ENCODE measurements at regions not wholly inside any gene's neighbourhood (a gene's known extent, or its start where the extent isn't known, plus 50 kb on each side); places are given as distances from the start of the nearest gene placed in this dataset.
"Not testable (repeated sequence)": the region's sequence is repeated elsewhere in the genome, so short reads cannot be mapped to it uniquely, and the experiment has no call there.

DNA sequence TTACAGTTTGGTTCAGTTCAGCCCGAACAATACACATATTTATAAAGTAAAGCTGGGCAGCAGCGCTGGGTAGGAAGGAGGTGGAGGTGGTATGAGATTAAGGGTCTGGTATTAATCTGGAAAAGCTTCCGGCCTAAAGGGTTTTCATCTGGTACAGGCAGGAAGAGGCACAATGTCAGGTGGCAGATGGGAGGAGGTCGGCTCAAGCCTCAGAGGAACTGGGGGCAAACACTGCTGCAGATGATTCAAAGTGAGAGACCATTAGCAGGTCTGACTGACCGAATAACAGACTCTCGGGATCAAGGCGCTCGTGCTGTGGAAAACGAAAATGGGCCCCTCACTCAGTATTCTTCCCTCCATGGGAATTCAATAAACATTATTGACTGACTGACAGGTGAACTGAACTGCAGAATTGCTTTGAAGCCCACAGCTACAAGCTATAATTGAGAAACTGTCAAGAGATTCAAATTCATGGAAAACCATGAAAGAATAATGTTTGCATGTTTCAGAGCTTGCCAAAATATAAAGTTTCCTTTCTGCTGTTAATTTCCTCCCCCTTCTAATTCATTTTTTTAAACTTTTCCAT lies 75.3 kb downstream of the TMEM167A start:
- DNase-seq (ENCODE audit: low read depth in 2 of 2), result no peak

DNA sequence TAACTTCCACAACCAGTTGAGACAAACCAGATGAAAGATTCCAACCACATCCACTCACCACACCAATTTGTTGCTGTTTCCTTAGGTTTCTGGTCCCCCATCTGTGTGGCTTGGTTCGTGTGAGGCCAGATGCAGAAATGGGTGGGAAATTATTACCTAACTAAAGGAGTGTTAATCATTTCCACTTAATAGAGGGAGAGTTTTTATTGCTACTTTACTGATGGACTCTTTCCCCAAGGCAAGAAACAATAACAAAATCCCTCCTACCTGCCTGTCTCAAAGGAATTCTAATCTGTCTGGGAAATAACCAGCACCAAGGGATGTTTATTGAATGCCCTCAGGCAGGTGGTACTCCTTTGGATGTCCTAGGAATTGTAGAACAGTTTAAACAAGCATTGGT lies 76.3 kb downstream of the TMEM167A start:
- DNase-seq (ENCODE audit: low read depth in 2 of 2), result no peak

DNA sequence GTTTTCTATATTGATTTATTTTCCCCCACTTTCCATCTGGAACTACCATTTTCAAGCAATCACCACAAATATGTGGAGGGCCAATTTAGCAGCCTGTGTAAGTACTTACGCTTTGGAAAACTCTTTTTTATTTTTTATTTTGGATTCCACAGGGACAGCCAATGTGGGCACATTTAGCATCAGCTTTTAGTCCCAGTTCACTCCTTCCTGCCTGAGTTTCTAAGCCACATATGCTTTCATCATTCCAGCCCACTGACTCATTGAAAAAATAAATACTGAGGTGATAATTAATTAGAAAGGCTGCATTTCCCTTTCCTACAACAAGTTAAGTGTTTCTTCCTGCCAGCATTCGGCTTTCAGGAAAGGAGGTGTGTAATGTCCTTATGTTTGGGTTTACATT lies 76.8 kb downstream of the TMEM167A start:
- no peak for DNase-seq (ENCODE audit: low read depth in 2 of 2)

DNA sequence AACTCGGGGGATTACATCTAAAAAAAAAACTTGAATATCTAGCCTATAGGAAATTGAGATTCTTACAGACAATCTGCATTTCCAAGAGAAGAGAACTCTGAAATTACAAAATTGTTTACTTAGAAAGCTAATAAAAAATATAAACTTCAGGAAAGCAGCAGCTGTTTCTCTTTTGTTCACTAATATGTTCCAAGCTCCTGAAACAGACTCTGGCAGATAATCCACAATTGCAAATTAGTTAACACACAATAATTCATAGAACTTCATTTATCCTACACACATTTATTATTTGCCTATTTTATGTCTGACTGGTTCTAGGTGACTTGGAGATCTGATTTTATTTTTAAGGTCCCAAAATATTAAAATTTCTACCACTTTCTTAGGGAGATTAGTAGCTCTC lies 83.8 kb downstream of the TMEM167A start:
- no peak for DNase-seq (ENCODE audit: low read depth in 2 of 2)

DNA sequence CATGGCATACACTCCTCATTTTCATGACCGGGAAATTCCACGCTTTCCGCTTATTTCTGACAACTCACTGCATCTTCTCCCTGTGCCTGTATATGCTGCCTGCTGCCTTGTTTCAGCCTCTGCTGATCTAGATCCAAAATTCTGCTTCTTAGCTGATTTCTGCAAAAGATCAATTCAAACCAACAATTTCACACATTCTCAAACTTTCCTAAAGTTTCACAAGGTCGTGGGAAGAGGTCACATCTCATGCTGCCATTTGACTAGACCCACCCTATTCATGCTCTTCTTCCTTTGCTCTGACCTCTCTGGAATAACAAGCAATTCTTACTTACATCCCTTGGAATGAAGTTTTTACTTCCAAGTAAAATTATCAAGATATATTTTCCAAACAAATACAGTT lies 84.5 kb downstream of the TMEM167A start:
- no peak for DNase-seq (ENCODE audit: low read depth in 2 of 2)

DNA sequence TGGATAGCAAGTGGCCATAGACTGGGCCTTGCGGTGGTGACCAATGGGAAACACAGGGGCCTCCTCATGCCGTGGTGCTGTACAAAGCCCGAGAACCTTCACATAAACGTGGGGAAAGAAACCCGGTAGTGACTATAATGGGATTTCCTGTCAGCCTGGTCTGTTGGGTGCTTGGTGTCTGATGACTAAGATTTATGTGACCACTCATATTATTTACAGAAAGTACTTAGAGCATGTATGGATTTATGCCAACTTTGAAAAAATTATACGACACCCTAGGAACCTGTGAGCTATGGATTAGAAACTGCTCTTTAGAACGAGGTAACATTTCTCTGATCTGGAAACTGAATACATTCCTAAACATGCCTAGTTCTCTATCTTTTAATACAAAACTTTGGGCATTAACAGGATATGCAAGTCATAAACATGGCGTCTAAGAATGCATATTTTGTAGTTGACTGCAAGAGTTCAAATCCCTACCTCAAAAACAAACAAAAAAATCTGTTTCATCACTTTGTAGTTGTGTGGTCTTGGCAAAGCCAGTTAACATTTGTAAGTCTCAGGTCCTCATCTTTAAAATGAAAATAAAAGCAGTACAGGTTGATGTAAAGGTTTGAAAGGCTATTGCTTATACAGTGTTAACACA lies 85.4 kb downstream of the TMEM167A start:
- DNase-seq (ENCODE audit: low read depth in 2 of 2), result no peak

DNA sequence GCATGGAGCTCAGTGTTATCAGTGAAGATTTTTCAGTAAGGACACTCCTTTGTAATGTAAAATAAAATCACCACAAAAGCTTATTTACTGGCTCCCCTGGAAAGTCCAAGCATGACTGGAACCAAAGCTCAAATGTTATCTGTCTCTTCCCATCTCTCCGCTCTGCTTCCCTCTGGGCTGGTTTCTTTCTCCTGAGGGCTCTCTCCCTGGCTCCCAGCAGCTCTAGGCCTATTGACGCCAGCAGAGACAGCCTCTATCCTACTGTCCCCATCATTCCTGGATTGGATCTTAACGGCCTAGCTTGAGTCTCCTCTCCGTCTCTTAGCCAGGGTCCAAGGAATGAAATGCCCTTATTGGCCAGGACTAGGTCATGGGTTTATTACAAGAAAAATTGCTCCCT lies 86.1 kb downstream of the TMEM167A start:
- DNase-seq (ENCODE audit: low read depth in 2 of 2), result no peak

DNA sequence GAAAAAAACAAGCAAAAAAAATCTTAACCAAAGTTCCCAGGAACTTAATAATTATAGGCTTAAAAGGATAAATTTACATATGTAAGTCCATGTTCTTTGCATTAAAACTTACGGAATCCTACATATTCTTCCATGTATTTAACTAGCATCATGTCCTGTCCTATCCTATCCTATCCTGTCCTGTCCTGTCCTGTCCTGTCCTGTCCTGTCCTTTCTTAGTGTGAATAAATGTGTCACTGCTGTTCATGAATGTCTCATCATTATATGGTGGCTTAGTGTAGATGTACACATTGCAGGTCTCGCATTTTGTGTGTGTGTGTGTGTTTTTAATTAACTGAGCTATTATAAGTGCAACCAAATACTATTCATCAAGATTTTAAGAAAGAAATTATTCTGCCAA lies 90.0 kb downstream of the TMEM167A start:
- no peak for DNase-seq (ENCODE audit: low read depth in 2 of 2)

DNA sequence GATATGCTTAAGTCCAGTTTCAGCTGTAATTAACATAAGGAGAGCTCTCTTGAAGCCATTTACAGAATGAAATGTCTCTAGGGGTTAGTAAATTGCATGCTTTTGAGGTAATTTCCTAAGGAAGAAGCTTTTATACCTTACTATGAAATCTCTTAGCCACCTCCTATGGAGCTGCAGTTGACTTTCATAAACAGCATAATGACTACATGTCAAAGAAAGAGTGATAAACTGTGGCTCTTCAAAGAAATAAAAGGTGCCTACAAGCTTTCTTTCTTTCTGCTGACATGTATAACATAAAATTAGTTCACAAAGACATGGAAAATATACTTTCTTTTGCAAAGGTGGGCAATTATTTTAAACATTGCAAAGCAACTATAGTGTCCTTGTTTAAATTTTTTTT lies 90.8 kb downstream of the TMEM167A start:
- no peak for DNase-seq (ENCODE audit: low read depth in 2 of 2)

DNA sequence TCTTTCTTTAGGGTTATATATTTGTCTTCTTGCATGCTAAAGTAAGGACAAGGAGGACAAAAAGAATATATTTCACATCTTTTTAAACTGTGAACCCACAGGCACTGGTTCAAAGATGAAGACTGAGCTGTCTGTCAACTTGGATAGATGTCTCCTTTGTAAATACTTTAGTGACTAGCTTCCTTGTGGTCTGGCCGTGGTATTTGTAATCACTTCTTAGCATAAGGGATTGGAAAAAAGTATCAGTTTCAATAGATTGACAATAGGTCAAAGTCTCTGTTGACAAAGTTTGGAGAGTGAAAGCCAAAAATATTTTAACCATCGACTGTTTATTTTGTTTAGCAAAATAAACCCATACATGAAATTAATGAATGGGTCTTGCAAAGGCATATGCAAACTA lies 91.4 kb downstream of the TMEM167A start:
- no peak for DNase-seq (ENCODE audit: low read depth in 2 of 2)

DNA sequence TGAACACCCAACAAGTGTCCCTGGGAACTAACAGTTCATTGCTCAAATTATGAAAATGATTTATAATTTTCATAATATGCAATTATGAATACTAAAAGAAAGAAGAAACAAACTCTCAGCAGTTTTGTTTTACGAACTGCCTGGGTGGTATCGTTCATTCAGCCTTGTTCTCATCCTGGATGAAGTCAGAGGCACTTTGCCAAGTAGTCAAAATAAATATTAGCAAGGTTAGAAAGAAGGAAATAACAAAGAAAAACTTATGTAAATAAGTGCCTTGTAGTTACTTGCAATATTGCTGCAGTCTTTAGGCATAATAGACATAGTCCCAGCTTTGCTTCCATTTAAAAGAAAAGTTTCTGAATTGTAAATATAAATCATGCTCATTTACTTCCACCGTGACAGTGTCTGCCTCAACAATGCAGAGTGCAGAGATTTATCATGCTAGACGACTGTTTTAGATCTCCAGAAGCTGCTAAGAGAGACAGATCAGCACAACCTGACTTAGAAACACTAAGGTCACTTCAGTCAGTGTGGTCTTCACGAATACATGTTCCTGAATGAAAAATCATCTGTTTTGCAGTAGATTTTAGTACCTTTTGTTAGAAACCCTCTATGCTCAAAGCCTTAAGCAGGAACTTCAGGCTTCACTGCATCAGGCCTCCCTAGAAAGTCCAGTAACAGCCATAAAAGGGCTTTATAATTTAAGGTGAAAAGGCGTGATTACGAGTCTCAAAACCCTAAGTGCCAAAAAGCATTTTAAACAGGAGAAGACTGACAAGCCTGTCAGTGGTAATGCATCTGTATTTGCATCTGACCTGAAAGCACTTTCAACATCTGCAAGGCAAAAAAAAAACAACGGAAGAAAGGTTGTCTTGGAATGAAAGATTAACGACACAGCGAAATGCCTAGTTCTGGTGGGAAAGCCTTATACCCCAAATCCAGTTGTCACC lies 92.1 kb downstream of the TMEM167A start:
- DNase-seq (ENCODE audit: low read depth in 2 of 2), result no peak

DNA sequence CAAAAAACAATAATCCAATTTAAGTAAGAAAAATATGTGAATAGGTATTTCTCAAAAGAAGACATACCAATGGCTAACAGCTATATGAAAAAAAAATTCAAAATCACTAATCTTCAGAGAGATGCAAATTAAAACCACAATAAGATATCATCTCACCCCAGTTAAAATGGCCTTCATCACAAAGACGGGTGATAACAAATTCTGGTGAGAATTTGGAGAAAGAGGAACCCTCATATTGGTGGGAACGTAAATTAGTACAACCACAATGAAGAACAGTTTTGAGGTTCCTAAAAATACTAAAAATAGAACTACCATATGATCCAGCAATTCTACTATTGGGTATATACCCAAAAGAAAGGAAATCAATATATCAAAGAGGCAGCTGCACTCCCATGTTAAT lies 94.3 kb downstream of the TMEM167A start:
- no peak for DNase-seq (ENCODE audit: low read depth in 2 of 2)

DNA sequence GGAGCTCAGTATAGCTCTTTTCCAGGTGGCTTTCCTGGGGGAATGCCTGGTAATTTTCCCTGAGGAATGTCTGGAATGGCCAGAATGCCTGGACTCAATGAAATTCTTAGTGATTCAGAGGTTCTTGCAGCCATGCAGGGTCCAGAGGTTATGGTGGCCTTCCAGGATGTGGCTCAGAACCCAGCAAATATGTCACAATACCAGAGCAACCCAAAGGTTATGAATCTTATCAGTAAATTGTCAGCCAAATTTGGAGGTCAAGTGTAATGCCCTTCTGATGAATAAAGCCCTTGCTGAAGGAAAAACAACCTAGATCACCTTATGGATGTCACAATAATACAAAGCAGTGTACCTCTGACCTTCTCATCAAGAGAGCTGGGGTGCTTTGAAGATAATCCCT lies 100.3 kb downstream of the TMEM167A start:
- DNase-seq (ENCODE audit: low read depth in 2 of 2), result not testable (repeated sequence)

DNA sequence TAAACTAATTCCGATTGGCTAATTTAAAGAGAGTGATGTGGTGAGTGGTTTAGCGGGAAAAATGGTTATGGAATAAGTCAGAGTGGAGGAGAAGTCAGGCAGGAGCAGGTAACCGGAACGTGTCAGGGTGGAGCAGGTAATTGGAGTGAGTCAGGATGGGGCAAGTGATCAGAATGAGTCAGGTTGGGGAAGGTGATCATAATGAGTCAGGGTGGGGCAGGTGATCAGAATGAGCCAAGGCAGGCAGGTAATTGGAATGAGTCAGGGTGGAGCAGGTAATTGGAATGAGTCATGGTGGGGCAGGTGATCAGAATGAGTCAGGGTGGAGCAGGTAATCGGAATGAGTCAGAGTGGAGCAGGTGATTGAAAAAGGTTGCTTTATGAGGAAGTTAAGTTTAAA lies 101.4 kb downstream of the TMEM167A start:
- no peak for DNase-seq (ENCODE audit: low read depth in 2 of 2)

DNA sequence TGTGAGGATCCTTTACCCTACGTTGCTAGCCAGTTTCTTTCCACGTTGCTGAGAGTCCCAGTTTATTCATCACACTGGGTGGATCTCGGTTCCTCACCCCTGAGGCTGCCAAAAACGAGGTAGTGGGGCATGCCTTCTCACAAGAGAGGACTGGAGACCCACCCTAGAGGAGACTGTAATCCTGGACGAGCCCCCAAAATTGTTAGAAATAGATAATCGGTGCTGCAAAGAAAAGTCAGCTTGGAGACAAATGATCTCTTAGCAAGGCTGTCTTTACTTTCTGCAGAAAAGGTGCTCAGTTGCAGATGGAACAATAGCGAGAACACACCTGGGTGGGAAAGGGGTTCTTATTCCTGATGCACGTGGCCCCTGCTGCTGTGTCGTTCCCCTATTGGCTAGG lies 101.8 kb downstream of the TMEM167A start:
- DNase-seq (ENCODE audit: low read depth in 2 of 2), result no peak

DNA sequence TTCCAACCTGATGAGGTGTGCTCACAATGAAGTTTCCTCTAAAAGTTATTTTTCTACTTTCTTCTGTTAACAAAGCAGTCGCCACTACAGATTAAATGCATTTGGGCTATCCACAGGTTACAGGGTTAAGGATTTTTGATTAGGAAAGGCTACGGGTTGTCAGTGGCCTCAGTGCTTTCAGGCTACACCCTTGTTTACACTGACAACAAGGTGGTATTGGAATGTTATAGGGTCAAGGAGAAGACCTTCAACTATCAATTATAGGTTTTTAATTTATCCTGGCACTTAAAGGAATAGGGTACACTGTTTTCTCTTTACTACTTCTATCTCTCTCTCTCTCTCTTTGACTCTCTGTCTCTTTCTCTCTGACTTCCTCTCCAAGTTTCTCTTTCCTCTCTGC lies 102.8 kb downstream of the TMEM167A start:
- not testable (repeated sequence) for DNase-seq (ENCODE audit: low read depth in 2 of 2)

DNA sequence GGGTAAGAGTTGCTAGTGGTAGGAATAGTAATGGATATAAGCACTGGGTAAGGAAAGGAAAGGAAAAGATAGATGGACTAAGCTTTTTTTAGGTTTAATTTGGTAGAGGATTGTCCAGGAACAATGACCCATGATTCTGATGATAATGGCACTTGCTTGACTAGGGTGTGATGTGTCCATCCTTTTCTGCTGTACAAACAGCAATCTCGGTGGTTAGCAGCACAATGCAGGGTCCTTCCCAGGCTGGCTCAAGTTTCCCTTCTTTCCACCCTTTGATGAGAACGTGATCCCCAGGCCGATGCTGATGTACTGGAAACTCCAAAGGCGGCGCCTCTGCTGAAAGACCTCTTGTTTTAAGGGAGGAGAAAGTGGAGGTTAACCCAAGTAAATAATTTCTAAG lies 105.3 kb downstream of the TMEM167A start:
- DNase-seq (ENCODE audit: low read depth in 2 of 2), result no peak

DNA sequence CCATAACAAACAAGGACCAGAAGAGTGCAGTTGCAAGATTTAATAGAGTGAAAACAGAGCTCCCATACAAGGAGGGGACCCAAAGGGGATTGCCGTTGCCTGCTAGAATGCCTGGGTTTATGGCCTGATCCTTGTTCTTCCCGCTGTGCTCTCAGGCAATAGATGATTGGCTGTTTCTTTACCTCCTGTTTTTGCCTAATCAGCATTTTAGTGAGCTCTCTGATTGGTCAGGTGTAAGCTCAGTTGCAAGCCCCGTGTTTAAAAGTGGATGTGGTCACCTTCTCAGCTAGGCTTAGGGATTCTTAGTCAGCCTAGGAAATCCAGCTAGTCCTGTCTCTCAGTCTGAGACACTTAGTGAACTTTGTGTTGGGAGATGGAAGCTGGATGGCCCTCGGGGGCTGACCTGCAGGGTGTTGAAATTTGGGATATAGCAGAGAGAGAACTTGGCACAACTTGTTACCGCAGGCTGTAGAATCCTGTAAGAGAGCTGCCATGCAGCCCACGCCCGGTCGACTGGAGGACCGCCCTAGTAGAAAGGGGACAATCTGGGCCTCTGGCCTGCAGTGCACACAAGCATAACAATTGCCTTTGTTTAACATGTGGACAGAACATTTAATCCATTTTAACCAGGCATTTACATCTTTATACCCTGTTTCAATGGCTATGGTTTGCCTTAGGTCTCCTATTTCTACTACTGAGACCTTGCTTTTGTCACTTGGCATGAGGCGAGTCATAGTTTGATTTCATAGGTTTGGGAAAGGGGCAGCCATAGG lies 106.0 kb downstream of the TMEM167A start:
- not testable (repeated sequence) for DNase-seq (ENCODE audit: low read depth in 2 of 2)

DNA sequence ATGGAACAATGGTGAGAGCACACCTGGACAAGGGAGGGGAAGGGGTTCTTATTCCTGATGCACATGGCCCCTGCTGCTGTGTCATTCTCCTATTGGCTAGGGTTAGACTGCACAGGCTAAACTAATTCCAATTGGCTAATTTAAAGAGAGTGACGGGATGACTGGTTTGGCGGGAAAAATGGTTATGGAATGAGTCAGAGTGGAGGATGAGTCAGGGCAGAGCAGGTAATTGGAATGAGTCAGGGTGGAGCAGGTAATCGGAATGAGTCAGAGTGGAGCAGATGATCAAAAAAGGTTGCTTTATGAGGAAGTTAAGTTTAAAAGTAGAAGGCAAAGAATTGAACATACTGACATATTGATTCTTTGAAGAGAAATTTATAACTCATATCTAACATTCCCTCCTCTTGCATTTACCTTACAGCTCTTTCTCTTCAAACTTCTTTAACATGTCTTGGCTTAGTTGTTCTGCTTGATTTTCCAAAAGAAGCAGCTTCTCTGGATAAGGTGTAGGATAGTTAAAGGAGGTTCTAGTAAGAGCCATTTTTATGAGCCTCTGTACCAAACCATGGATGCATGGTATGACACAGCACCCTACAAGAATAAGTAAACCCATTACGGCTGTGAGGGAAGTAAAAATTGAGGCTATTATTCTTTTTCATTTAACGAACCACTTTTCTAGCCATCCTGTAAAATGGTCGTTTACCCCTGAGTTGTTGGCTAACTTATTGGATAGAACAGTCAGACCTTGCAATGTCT lies 107.8 kb downstream of the TMEM167A start:
- DNase-seq (ENCODE audit: low read depth in 2 of 2), result not testable (repeated sequence)

DNA sequence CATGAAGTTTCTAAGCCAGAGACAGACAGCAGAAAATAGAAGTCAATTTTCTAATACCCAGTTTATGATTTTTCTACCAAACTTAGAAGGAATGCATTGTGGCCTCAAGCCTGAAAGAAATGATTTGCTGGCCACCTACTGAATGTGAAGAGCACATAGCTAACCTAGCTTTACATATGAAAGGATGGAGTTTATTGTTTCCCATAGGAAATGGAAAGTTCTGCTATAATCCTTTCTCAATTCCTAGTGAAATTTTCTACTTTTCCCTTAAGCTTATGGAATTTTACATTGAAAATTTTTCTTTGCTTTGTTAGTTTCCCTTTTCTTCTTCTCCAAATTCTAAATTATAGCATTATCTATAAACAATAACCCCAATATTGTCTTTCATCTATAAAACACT lies 110.1 kb downstream of the TMEM167A start:
- DNase-seq (ENCODE audit: low read depth in 2 of 2), result no peak

DNA sequence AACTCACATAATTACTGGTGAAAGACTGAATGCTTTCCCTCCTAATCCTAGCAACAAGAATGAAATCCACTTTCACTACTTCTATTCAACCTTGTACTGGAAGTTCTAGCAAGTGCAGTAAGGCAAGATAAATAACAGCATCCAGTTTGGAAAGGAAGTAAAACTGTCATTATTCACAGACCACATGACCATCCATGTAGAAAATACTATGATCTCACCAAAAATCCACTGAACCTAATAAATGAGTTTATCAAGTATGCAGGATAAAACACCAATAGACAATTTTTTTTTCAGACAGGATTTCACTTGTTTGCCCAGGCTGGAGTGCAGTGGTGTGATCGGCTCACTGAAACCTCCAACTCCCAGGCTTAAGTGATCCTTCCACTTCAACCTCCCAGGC lies 117.7 kb downstream of the TMEM167A start:
- no peak for DNase-seq (ENCODE audit: low read depth in 2 of 2)
